K562 (cell line): ENCODE measurements at regions not wholly inside any gene's neighbourhood (a gene's known extent, or its start where the extent isn't known, plus 50 kb on each side); places are given as distances from the start of the nearest gene placed in this dataset.

Experiments used
- CC2D1A ChIP-seq: fragments of 450-650 bp; IDR thresholded peaks from 2 replicates; pipeline ENCODE4 v1.6.1; 2017; ENCODE audit warnings: mild to moderate bottlenecking
- CTCF ChIP-seq, 3 experiments: IDR thresholded peaks in 2 of 3; conservative IDR thresholded peaks in 1 of 3; 2 replicates each; pipeline ENCODE4 v1.5.1; 2011 to 2012; ENCODE audit warnings: low read length in 3 of 3, mild to moderate bottlenecking in 3 of 3, control low read depth in 2 of 3, improper control_type of control experiment in 1 of 3, inconsistent platforms in 1 of 3, low read depth in 1 of 3, mixed read lengths in 1 of 3, moderate library complexity in 1 of 3; ENCODE audit not compliant: insufficient read depth in 2 of 3
- MAZ ChIP-seq, 2 experiments: fragments of 450-650 bp in 1 of 2; sonication (generic) in 1 of 2; formaldehyde crosslinking; IDR thresholded peaks in 1 of 2; conservative IDR thresholded peaks in 1 of 2; 2 replicates each; pipeline versions ENCODE4 v1.4.0 to v1.5.0; 2020; ENCODE audit warnings: mild to moderate bottlenecking in 1 of 2, missing genetic modification reagents in 1 of 2
- MCM7 ChIP-seq, 2 experiments: fragments of 450-650 bp; IDR thresholded peaks; 2 replicates each; pipeline ENCODE4 v1.6.1; 2016 to 2018
- RAD51 ChIP-seq: fragments of 450-650 bp; IDR thresholded peaks from 2 replicates; pipeline ENCODE4 v1.7.1; 2016; ENCODE audit warnings: low read depth, mild to moderate bottlenecking, borderline replicate concordance
- TEAD4 ChIP-seq, 2 experiments: sonication (generic) in 1 of 2; formaldehyde crosslinking in 1 of 2; IDR thresholded peaks; 2 replicates each; pipeline versions ENCODE4 v1.6.1 to v1.8.0; 2012 to 2022; ENCODE audit warnings: borderline replicate concordance in 1 of 2, inconsistent platforms in 1 of 2, low read length in 1 of 2, mild to moderate bottlenecking in 1 of 2, missing genetic modification reagents in 1 of 2
- USF1 ChIP-seq: sonication (generic); formaldehyde crosslinking; IDR thresholded peaks from 2 replicates; pipeline ENCODE4 v1.9.0; 2022; ENCODE audit warnings: mild to moderate bottlenecking, missing genetic modification reagents
- ZNF124 ChIP-seq: sonication (generic); formaldehyde crosslinking; IDR thresholded peaks from 2 replicates; pipeline ENCODE4 v1.8.1; 2022; ENCODE audit warnings: missing genetic modification reagents

- 0 out of 4 replicates have a peak, but pooled peaks of 1 of the 2 experiments have one; percentile 17 for TF ChIP-seq MAZ (CRISPR knock-in tag; conservative IDR thresholded peaks at IDR 0.05 in 1 of 2, IDR thresholded peaks at IDR 0.05 in 1 of 2)
- peak in 2 of 3 experiments; percentile 29 to 35; a peak in 2 of 6 replicates for TF ChIP-seq CTCF (IDR thresholded peaks at IDR 0.05 in 2 of 3, conservative IDR thresholded peaks at IDR 0.05 in 1 of 3; ENCODE audit: insufficient read depth in 2 of 3, low read depth in 1 of 3, low read length in 3 of 3)
- TF ChIP-seq MCM7 (IDR thresholded peaks at IDR 0.05), result no peak
- 0 out of 2 replicates have a peak, but pooled peaks have one; percentile 44 for TF ChIP-seq TEAD4 (IDR thresholded peaks at IDR 0.05; ENCODE audit: low read length)
- TF ChIP-seq TEAD4 (CRISPR knock-in tag; IDR thresholded peaks at IDR 0.05; ENCODE audit: borderline replicate concordance), result no peak
- no peak for TF ChIP-seq ZNF124 (CRISPR knock-in tag)
- TF ChIP-seq USF1 (CRISPR knock-in tag), result 0 out of 2 replicates have a peak, but pooled peaks have one; percentile 42
- peak; percentile 35; the same call in 1 of the 2 replicates for TF ChIP-seq CC2D1A
- TF ChIP-seq RAD51, result peak; percentile 62; the same call in 1 of the 2 replicates
Measured at GRCh38 chr7:106354822-106355221, 70.0 kb upstream of the NAMPT start (continued).
